ENCODE measurements at regions not wholly inside any gene's neighbourhood (a gene's known extent, or its start where the extent isn't known, plus 50 kb on each side); places are given as distances from the start of the nearest gene placed in this dataset.

- H2AFZ ChIP-seq (ENCODE audit: low read depth, low read length) = no peak overlapping the region
- H3K4me2 ChIP-seq (ENCODE audit: insufficient read depth, low read length) = no peak overlapping the region
- peaks cover 1% of the 10 kb centered on the region for H3K9me3 ChIP-seq (replicated peaks; ENCODE audit: control insufficient read depth, insufficient read depth, low read length)
- no peaks in the 10 kb centered on the region for H3K36me3 ChIP-seq (ENCODE audit: control insufficient read depth in 2 of 2, extremely low read depth in 1 of 2, insufficient read depth in 2 of 2, low read length in 2 of 2)
- dilution Hi-C loops (cut with MboI; ENCODE audit: extremely low pct_ligation_motif_present, low sequenced_read_pairs) = no loop called here
- FAIRE-seq = no peak
- no peaks in the 10 kb centered on the region for H3K9me1 ChIP-seq (replicated peaks; ENCODE audit: control insufficient read depth, extremely low read depth, insufficient read depth, low read length)
- H4K20me1 ChIP-seq (replicated peaks; ENCODE audit: control insufficient read depth, extremely low read depth, insufficient read depth, low read length) = no peaks in the 10 kb centered on the region
- POLR2A ChIA-PET = no interaction called here
- intact Hi-C loops (cut with micrococcal nuclease) = no loop called here
- H3K9ac ChIP-seq (replicated peaks; ENCODE audit: extremely low read depth, insufficient read depth, low read length) = no peak overlapping the region
- CTCF ChIA-PET = no interaction called here
- no peaks in the 10 kb centered on the region for H3K4me1 ChIP-seq (ENCODE audit: control insufficient read depth, extremely low read depth, insufficient read depth, low read length)
- no peak overlapping the region for H3K27ac ChIP-seq (ENCODE audit: insufficient read depth, low read depth, low read length)
- TF ChIP-seq GATA2 (IDR thresholded peaks at IDR 0.05; ENCODE audit: insufficient read depth, insufficient read length, low read depth, low read length) (no peak), JUN (IDR thresholded peaks at IDR 0.05; ENCODE audit: borderline replicate concordance, insufficient read depth, insufficient read length, low read depth) (no peak), FOS (IDR thresholded peaks at IDR 0.05; ENCODE audit: borderline replicate concordance, insufficient read depth, low read length) (no peak), POLR2AphosphoS5 (IDR thresholded peaks at IDR 0.05; ENCODE audit: insufficient read depth, low read depth, low read length) (no peak), MYC (IDR thresholded peaks at IDR 0.05; ENCODE audit: low read depth, low read length) (no peak), EZH2 (IDR thresholded peaks at IDR 0.05; ENCODE audit: borderline replicate concordance, low read depth, low read length, severe bottlenecking) (no peak), CTCF (IDR thresholded peaks at IDR 0.05; ENCODE audit: extremely low read depth in 1 of 2, insufficient read depth in 1 of 2, low read depth in 1 of 2, low read length in 2 of 2) (no peak), MAX (IDR thresholded peaks at IDR 0.05; ENCODE audit: insufficient read depth, insufficient read length) (no peak)
- no peak for DNase-seq (ENCODE audit: low read depth, low spot score)
- no TSS peak for BruUV-seq (replicated peaks)
- no peak overlapping the region for H3K4me3 ChIP-seq (replicated peaks in 1 of 3; ENCODE audit: insufficient read depth in 1 of 3, low read depth in 1 of 3, low read length in 3 of 3)
- no peaks in the 10 kb centered on the region for H3K27me3 ChIP-seq (ENCODE audit: control insufficient read depth in 2 of 2, insufficient read depth in 2 of 2, low read length in 2 of 2)
- H3K79me2 ChIP-seq (ENCODE audit: control insufficient read depth, insufficient read depth, low read length) = no peaks in the 10 kb centered on the region
These were observed 899.3 kb downstream of the SORCS3 start for GRCh38 chr10:105540381-105540780.

Data from endothelial cell of umbilical vein (primary cell).